Ectodermal cell (in vitro differentiated cells): ENCODE measurements at regions not wholly inside any gene's neighbourhood (a gene's known extent, or its start where the extent isn't known, plus 50 kb on each side); places are given as distances from the start of the nearest gene placed in this dataset.

Experiments
- H3K27ac ChIP-seq: 2 replicates; pipeline ENCODE4 v1.7.0; 2013; ENCODE audit warnings: mild to moderate bottlenecking, low read depth, low read length; ENCODE audit not compliant: insufficient read depth, poor library complexity, severe bottlenecking
- H3K27me3 ChIP-seq: 2 replicates; pipeline ENCODE4 v1.7.0; 2013; ENCODE audit warnings: mild to moderate bottlenecking, low read length; ENCODE audit not compliant: insufficient read depth, control insufficient read depth, poor library complexity, severe bottlenecking
- H3K36me3 ChIP-seq: one replicate; pipeline ENCODE4 v1.7.0; 2013; ENCODE audit warnings: low read length; ENCODE audit not compliant: control insufficient read depth, insufficient read depth
- H3K4me1 ChIP-seq: one replicate; pipeline ENCODE4 v1.7.0; 2013; ENCODE audit warnings: low read length; ENCODE audit not compliant: control insufficient read depth, insufficient read depth
- H3K4me3 ChIP-seq: 2 replicates; pipeline ENCODE4 v1.7.0; 2013; ENCODE audit warnings: low read depth, low read length, control low read depth; ENCODE audit not compliant: insufficient read depth
- H3K9me3 ChIP-seq: 2 replicates; pipeline ENCODE4 v1.7.0; 2013; ENCODE audit warnings: mild to moderate bottlenecking, low read length, moderate library complexity; ENCODE audit not compliant: control insufficient read depth
- WGBS, 2 experiments: methylation state at CpG; one replicate each; pipeline ENCODE4 v1.1.7; 2013; ENCODE audit warnings: missing lambda C conversion rate in 2 of 2; 5-methylcytosine and 5-hydroxymethylcytosine counted together

DNA sequence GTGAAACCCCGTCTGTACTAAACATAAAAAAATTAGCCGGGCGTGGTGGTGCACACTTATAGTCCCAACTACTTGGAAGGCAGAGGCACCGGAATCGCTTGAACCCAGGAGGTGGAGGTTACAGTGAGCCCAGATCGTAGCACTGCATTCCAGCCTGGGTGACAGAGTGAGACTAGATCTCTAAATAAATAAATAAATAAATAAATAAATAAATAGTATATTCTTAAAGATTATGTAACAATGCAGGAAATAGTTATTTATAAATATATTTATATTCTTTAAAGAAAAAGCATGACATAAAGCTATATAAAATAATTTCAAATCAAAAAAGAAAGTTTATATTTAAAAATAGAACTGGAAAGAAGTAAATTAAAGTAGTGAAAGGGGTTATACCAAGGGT, 76.4 kb downstream of the MBL2 start:
- H3K9me3 ChIP-seq: no peaks in the 10 kb centered on the region
- H3K4me1 ChIP-seq: no peaks in the 10 kb centered on the region
- H3K36me3 ChIP-seq: no peaks in the 10 kb centered on the region
- no peak overlapping the region for H3K27ac ChIP-seq
- H3K4me3 ChIP-seq: no peak overlapping the region
- WGBS, 2 experiments: 92 to 97% methylated on average over 5 to 6 of the region's 6 CpGs
- H3K27me3 ChIP-seq: no peaks in the 10 kb centered on the region

DNA sequence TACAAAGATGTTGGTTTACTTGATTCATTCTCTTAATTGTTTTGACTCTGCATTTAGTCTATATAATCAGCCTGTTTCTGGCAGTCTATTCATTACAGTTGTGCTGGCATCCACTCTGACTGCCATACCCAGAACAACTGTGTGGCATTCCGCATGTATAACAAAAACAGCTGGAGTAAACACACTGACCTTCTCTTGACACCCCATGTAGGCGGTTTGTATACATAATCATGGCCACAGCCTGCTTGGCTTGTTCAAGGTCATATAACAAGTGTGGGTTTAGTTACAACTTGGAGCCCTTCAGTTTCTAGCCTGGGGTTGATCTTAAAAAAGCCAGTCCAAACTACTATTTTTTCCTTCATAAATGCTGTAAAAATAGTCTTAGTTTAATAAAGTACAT, 70.9 kb downstream of the MBL2 start:
- Histone ChIP-seq H3K36me3 (no peaks in the 10 kb centered on the region), H3K9me3 (no peaks in the 10 kb centered on the region), H3K27ac (no peak overlapping the region), H3K27me3 (no peaks in the 10 kb centered on the region), H3K4me1 (no peaks in the 10 kb centered on the region), H3K4me3 (no peak overlapping the region)
- 72 to 86% methylated on average over 2 of the region's 2 CpGs for WGBS, 2 experiments

DNA sequence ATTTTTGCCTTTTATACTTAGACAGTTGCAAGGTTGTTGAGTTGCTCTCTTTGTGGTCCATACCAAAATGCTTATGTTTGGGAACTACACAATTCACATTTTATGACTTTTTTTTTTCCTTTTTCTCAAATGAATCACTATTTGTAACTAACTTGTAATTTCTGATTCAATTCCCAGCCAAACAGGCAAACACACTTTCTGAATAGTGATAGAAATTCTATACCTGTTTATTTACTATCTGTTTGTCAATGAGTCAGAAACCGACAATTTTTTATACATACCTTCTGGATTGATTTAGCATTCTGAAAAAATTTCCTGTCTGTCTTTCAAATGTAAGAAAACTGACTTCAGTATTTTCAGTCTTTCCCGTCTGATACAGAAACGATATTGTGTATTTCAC, 69.1 kb downstream of the MBL2 start:
- Histone ChIP-seq H3K4me3 (no peak overlapping the region), H3K27me3 (no peaks in the 10 kb centered on the region), H3K27ac (no peak overlapping the region), H3K36me3 (no peaks in the 10 kb centered on the region), H3K9me3 (no peaks in the 10 kb centered on the region), H3K4me1 (no peaks in the 10 kb centered on the region)
- WGBS, 2 experiments: 89 to 93% methylated on average over 3 of the region's 3 CpGs

DNA sequence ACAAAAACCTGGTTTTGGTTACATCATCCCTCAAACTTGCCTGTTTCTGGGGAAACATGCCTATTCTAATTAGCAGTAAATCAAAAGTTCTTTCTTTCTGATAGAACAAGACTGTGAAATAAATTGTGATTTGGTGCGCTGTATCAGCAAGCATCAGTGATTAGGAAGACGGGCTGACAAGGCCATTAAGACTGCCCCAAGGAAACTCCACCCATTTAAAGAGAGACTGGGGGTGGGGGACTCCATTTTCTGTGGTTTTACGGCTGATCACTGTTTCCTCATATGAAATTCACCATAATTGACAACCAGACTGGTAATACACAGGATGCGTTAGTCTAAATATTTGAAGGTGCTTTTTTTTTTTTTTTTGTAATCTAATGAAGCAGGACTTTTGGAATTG, 68.7 kb downstream of the MBL2 start:
- no peaks in the 10 kb centered on the region for H3K4me1 ChIP-seq
- H3K27ac ChIP-seq: no peak overlapping the region
- WGBS, 2 experiments: 97 to 100% methylated on average over 4 of the region's 4 CpGs
- no peaks in the 10 kb centered on the region for H3K27me3 ChIP-seq
- no peak overlapping the region for H3K4me3 ChIP-seq
- H3K9me3 ChIP-seq: no peaks in the 10 kb centered on the region
- H3K36me3 ChIP-seq: no peaks in the 10 kb centered on the region

DNA sequence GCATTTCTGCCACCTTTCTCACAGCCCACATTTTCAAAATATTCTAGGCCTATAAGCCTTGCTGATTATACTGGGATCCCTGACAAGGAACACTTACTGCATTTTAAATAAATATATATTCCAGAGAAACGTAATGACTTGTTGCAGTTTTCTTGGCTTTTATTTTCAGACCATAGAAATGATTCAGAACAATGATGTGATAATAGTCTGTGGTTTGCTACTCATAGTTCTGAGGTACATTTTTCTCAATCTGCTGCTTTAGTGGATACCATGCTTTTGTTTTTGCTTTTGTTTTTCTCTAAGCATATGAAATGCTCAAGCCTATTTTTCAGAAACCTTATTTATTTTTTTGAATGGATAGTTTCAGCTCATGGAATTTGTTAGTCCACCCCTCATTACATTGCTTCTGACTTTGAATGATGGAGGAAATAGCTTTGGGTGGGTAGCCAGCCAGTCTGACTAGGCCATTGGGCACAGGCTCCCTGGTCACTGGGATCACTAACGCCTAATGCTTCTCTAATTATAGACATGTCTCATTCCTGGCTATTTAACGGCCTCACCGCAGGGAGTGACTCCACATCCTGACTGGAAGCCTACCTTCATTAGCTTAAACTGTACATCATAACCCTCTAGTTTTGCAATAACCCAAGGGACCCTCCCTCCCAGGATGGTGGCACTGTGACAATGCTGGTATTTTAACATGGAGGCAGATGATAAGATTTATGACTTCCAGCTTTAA, 66.1 kb downstream of the MBL2 start:
- H3K36me3 ChIP-seq: no peaks in the 10 kb centered on the region
- H3K4me3 ChIP-seq: no peak overlapping the region
- H3K9me3 ChIP-seq: no peaks in the 10 kb centered on the region
- WGBS, 2 experiments: 94 to 96% methylated on average over 3 to 4 of the region's 4 CpGs
- H3K27me3 ChIP-seq: no peaks in the 10 kb centered on the region
- H3K27ac ChIP-seq: no peak overlapping the region
- H3K4me1 ChIP-seq: no peaks in the 10 kb centered on the region
